MM.1S (cell line): ENCODE measurements at regions not wholly inside any gene's neighbourhood (a gene's known extent, or its start where the extent isn't known, plus 50 kb on each side); places are given as distances from the start of the nearest gene placed in this dataset.

Experiments used
- EZH2 ChIP-seq: fragments of 300-600 bp; sonication (generic); optimal IDR thresholded peaks from 2 replicates; pipeline ENCODE3; 2017; ENCODE audit warnings: low read depth, mild to moderate bottlenecking, antibody characterized with exemption, low read length, mixed read lengths
- EZH2phosphoT487 ChIP-seq: fragments of 300-600 bp; sonication (generic); IDR thresholded peaks from 2 replicates; pipeline ENCODE4 v1.6.1; 2018; ENCODE audit warnings: antibody characterized with exemption, low read length

- TF ChIP-seq EZH2 (no peak), EZH2phosphoT487 (no peak)
Measured at GRCh38 chr4:30002341-30002740, 717.8 kb upstream of the PCDH7 start.
